H9 (cell line): ENCODE measurements at regions not wholly inside any gene's neighbourhood (a gene's known extent, or its start where the extent isn't known, plus 50 kb on each side); places are given as distances from the start of the nearest gene placed in this dataset.

Experiments
- DNase-seq: peaks from one replicate; pipeline ENCODE4 v3.0.0-alpha.2; 2017
- H2AFZ ChIP-seq: one replicate; pipeline ENCODE4 v1.6.1; 2013; ENCODE audit warnings: mild to moderate bottlenecking, low read length, control low read depth, moderate library complexity
- H2AK5ac ChIP-seq: 2 replicates; pipeline ENCODE4 v1.6.1; 2013; ENCODE audit warnings: low read length, control low read depth, mixed read lengths; ENCODE audit not compliant: insufficient read length
- H2BK120ac ChIP-seq: one replicate; pipeline ENCODE4 v1.6.1; 2013; ENCODE audit warnings: low read depth, mild to moderate bottlenecking, low read length, control low read depth, inconsistent platforms; ENCODE audit not compliant: poor library complexity, severe bottlenecking
- H2BK12ac ChIP-seq: 2 replicates; pipeline ENCODE4 v1.6.1; 2013; ENCODE audit warnings: low read length, control low read depth, mixed read lengths, low read depth; ENCODE audit not compliant: insufficient read length
- H2BK15ac ChIP-seq: 2 replicates; pipeline ENCODE4 v1.6.1; 2013; ENCODE audit warnings: low read depth, low read length, control low read depth
- H2BK20ac ChIP-seq: one replicate; pipeline ENCODE4 v1.6.1; 2013; ENCODE audit warnings: low read depth, mild to moderate bottlenecking, low read length, control low read depth, inconsistent platforms; ENCODE audit not compliant: poor library complexity, severe bottlenecking
- H2BK5ac ChIP-seq: 2 replicates; pipeline ENCODE4 v1.6.1; 2013; ENCODE audit warnings: low read length, control low read depth, mixed read lengths; ENCODE audit not compliant: insufficient read length
- H3K14ac ChIP-seq: 2 replicates; pipeline ENCODE4 v1.6.1; 2013; ENCODE audit warnings: low read length, control low read depth; ENCODE audit not compliant: insufficient read depth
- H3K18ac ChIP-seq: 2 replicates; pipeline ENCODE4 v1.6.1; 2013; ENCODE audit warnings: low read depth, mild to moderate bottlenecking, mixed read lengths, low read length, control low read depth; ENCODE audit not compliant: insufficient read length
- H3K23ac ChIP-seq: 2 replicates; pipeline ENCODE4 v1.6.1; 2013; ENCODE audit warnings: low read length, control low read depth, mixed read lengths, low read depth; ENCODE audit not compliant: insufficient read length
- H3K23me2 ChIP-seq: 2 replicates; pipeline ENCODE4 v1.6.1; 2013; ENCODE audit warnings: low read depth, mild to moderate bottlenecking, mixed read lengths, low read length, control low read depth; ENCODE audit not compliant: insufficient read length, poor library complexity, severe bottlenecking
- H3K27ac ChIP-seq: 2 replicates; pipeline ENCODE4 v1.5.1; 2013; ENCODE audit warnings: low read length, control low read depth, mixed read lengths, low read depth; ENCODE audit not compliant: insufficient read length
- H3K27me3 ChIP-seq: 2 replicates; pipeline ENCODE4 v1.6.1; 2013; ENCODE audit warnings: low read length, control low read depth, inconsistent platforms; ENCODE audit not compliant: insufficient read depth
- H3K4ac ChIP-seq: 2 replicates; pipeline ENCODE4 v1.6.1; 2013; ENCODE audit warnings: low read depth, mild to moderate bottlenecking, control low read depth, inconsistent platforms, low read length, moderate library complexity
- H3K4me1 ChIP-seq: 2 replicates; pipeline ENCODE4 v1.6.1; 2013; ENCODE audit warnings: low read length, control low read depth, inconsistent platforms; ENCODE audit not compliant: insufficient read depth
- H3K4me2 ChIP-seq: 2 replicates; pipeline ENCODE4 v1.6.1; 2013; ENCODE audit warnings: low read length, control low read depth, mixed read lengths; ENCODE audit not compliant: insufficient read length, insufficient read depth
- H3K56ac ChIP-seq: 2 replicates; pipeline ENCODE4 v1.6.1; 2013; ENCODE audit warnings: low read depth, mild to moderate bottlenecking, mixed read lengths, low read length, control low read depth; ENCODE audit not compliant: insufficient read length
- H3K79me1 ChIP-seq: 2 replicates; pipeline ENCODE4 v1.6.1; 2013; ENCODE audit warnings: low read depth, mild to moderate bottlenecking, moderate library complexity, low read length, control low read depth, inconsistent platforms; ENCODE audit not compliant: insufficient read depth, poor library complexity, severe bottlenecking
- H3K79me2 ChIP-seq: 2 replicates; pipeline ENCODE4 v1.6.1; 2013; ENCODE audit warnings: low read length, control low read depth, inconsistent platforms; ENCODE audit not compliant: insufficient read depth
- H3K9ac ChIP-seq: 2 replicates; pipeline ENCODE4 v1.6.1; 2013; ENCODE audit warnings: low read length, control low read depth, mixed read lengths; ENCODE audit not compliant: insufficient read length; ENCODE audit errors: extremely low read depth
- H3K9me3 ChIP-seq: one replicate; pipeline ENCODE4 v1.6.1; 2013; ENCODE audit warnings: low read depth, low read length, inconsistent platforms; ENCODE audit not compliant: control insufficient read depth
- H3T11ph ChIP-seq: one replicate; pipeline ENCODE4 v1.6.1; 2013; ENCODE audit warnings: mild to moderate bottlenecking, low read length, control low read depth, inconsistent platforms
- H4K20me1 ChIP-seq: one replicate; pipeline ENCODE4 v1.6.1; 2013; ENCODE audit not compliant: control insufficient read depth, insufficient read length, insufficient read depth
- H4K5ac ChIP-seq: 2 replicates; pipeline ENCODE4 v1.6.1; 2013; ENCODE audit warnings: low read depth, mild to moderate bottlenecking, mixed read lengths, low read length, control low read depth; ENCODE audit not compliant: insufficient read length
- H4K8ac ChIP-seq: replicated peaks from 2 replicates; pipeline ENCODE4 v1.6.1; 2013; ENCODE audit warnings: low read length, control low read depth, mixed read lengths, low read depth; ENCODE audit not compliant: insufficient read length
- H4K91ac ChIP-seq: 2 replicates; pipeline ENCODE4 v1.6.1; 2013; ENCODE audit warnings: low read depth, mild to moderate bottlenecking, moderate library complexity, mixed read lengths, low read length, control low read depth; ENCODE audit not compliant: insufficient read length
- H3K27ac Mint-ChIP-seq, 3 experiments: 2 replicates in 2 of 3; 3 replicates in 1 of 3; pipeline ENCODE4 v1.8.0; 2020 to 2021; ENCODE audit warnings: mixed read lengths in 3 of 3, mild to moderate bottlenecking in 1 of 3, moderate library complexity in 1 of 3
- H3K27me3 Mint-ChIP-seq: 2 replicates; pipeline ENCODE4 v1.8.0; 2021; ENCODE audit warnings: low read depth, mild to moderate bottlenecking, moderate library complexity, mixed read lengths
- H3K36me3 Mint-ChIP-seq, 3 experiments: 2 replicates in 2 of 3; 3 replicates in 1 of 3; pipeline ENCODE4 v1.8.0; 2020 to 2021; ENCODE audit warnings: low read depth in 3 of 3, mixed read lengths in 3 of 3; ENCODE audit not compliant: insufficient read depth in 1 of 3
- H3K4me1 Mint-ChIP-seq, 2 experiments: 2 replicates each; pipeline ENCODE4 v1.8.0; 2020; ENCODE audit warnings: mixed read lengths in 2 of 2
- H3K4me3 Mint-ChIP-seq, 2 experiments: 2 replicates in 1 of 2; 3 replicates in 1 of 2; pipeline ENCODE4 v1.8.0; 2020 to 2021; ENCODE audit warnings: mild to moderate bottlenecking in 2 of 2, mixed read lengths in 2 of 2, moderate library complexity in 1 of 2
- H3K9me3 Mint-ChIP-seq, 2 experiments: 2 replicates in 1 of 2; 3 replicates in 1 of 2; pipeline ENCODE4 v1.8.0; 2020; ENCODE audit warnings: mild to moderate bottlenecking in 2 of 2, mixed read lengths in 2 of 2, moderate library complexity in 1 of 2
- CTCF ChIP-seq: fragments of 200-600 bp; sonication (generic); conservative IDR thresholded peaks from 3 replicates; pipeline ENCODE4 v1.8.0; 2021; ENCODE audit warnings: antibody characterized with exemption, mild to moderate bottlenecking
- WGBS: extraction: QIAGEN DNeasy Blood & Tissue Kit; methylation state at CpG from one replicate; pipeline ENCODE4 v1.1.7; 2013; ENCODE audit warnings: missing lambda C conversion rate, low lambda C conversion rate, mixed read lengths; ENCODE audit not compliant: insufficient read length; ENCODE audit errors: extremely low coverage; 5-methylcytosine and 5-hydroxymethylcytosine counted together

DNA sequence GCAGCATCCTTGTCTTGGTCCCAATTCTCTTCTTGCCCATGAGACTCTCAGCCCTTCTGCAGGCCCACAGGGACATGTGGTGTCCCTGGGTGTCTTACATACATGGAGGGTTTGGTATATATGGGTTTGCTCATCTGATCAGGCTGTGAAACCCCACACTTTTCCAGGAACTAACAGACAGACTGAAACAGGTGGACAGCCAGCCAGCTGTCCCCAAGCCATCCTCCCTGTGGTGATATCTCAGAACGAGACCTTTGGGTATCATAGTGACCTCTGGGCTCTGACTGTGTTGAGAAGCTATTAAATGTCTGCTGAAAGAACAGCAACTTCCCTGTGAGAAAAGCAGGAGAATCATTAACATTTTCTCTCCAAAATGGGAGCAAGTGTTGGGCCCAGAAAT is 115.5 kb upstream of the PAXBP1 start:
- H3K23me2 ChIP-seq = no peaks in the 10 kb centered on the region
- no peak overlapping the region for H3K27ac Mint-ChIP-seq
- H3K14ac ChIP-seq = no peak overlapping the region
- H2AFZ ChIP-seq = no peak overlapping the region
- H3K27me3 Mint-ChIP-seq = peaks cover 4% of the 10 kb centered on the region; the same call in 1 of the 2 replicates
- H3K4ac ChIP-seq = no peak overlapping the region
- no peak overlapping the region for H4K8ac ChIP-seq
- H2BK20ac ChIP-seq = no peak overlapping the region
- H4K5ac ChIP-seq = no peak overlapping the region
- peaks cover 2 to 8% of the 10 kb centered on the region in 2 experiments; a peak in 2 of 4 replicates for H3K4me1 Mint-ChIP-seq
- WGBS = no CpG with 5 or more reads among the region's 1 CpG
- no peak overlapping the region for H2BK120ac ChIP-seq
- no peak overlapping the region for H3K9ac ChIP-seq
- no peaks in the 10 kb centered on the region for H3K79me2 ChIP-seq
- H3K36me3 Mint-ChIP-seq = no peaks in the 10 kb centered on the region
- H4K91ac ChIP-seq = no peak overlapping the region
- TF ChIP-seq CTCF = no peak
- H3K27ac ChIP-seq = no peak overlapping the region
- no peak overlapping the region for H2BK15ac ChIP-seq
- no peak overlapping the region for H2BK12ac ChIP-seq
- no peaks in the 10 kb centered on the region for H3K27me3 ChIP-seq
- H3K4me3 Mint-ChIP-seq = no peak overlapping the region
- H3K9me3 Mint-ChIP-seq = no peaks in the 10 kb centered on the region
- H3K79me1 ChIP-seq = no peaks in the 10 kb centered on the region
- H3K56ac ChIP-seq = no peak overlapping the region
- H4K20me1 ChIP-seq = no peaks in the 10 kb centered on the region
- H2BK5ac ChIP-seq = no peak overlapping the region
- H2AK5ac ChIP-seq = no peak overlapping the region
- H3K18ac ChIP-seq = no peak overlapping the region
- no peak overlapping the region for H3K4me2 ChIP-seq
- H3K4me1 ChIP-seq = no peaks in the 10 kb centered on the region
- H3T11ph ChIP-seq = no peak overlapping the region
- no peaks in the 10 kb centered on the region for H3K9me3 ChIP-seq
- no peak for DNase-seq
- H3K23ac ChIP-seq = no peak overlapping the region
